ENCODE measurements at regions not wholly inside any gene's neighbourhood (a gene's known extent, or its start where the extent isn't known, plus 50 kb on each side); places are given as distances from the start of the nearest gene placed in this dataset.

- TF ChIP-seq ZNF462 (CRISPR knock-in tag; IDR thresholded peaks at IDR 0.05) (no peak), ETS1 (IDR thresholded peaks at IDR 0.05) (no peak), NANOG (IDR thresholded peaks at IDR 0.05; ENCODE audit: borderline replicate concordance) (no peak), POLR2AphosphoS5 (IDR thresholded peaks at IDR 0.05; ENCODE audit: low read depth) (no peak)
These were observed 172.4 kb upstream of the TOPAZ1 start (continued) for GRCh38 chr3:44069276-44069675.

- Histone ChIP-seq H4K20me1 (replicated peaks; ENCODE audit: insufficient read depth) (no peaks in the 10 kb centered on the region), H3K4me2 (no peak overlapping the region), H3K9me2 (ENCODE audit: insufficient read depth) (peaks cover 10% of the 10 kb centered on the region; the same call in 1 of the 2 replicates), H3K27ac (ENCODE audit: low read depth) (no peak overlapping the region), H3K79me2 (replicated peaks; ENCODE audit: insufficient read depth) (no peaks in the 10 kb centered on the region), H2AFZ (no peak overlapping the region), H3K4me3 (no peak overlapping the region), H3F3A (replicated peaks; ENCODE audit: low read depth) (no peaks in the 10 kb centered on the region), H3K36me3 (ENCODE audit: insufficient read depth) (no peaks in the 10 kb centered on the region), H3K27me3 (ENCODE audit: insufficient read depth) (no peaks in the 10 kb centered on the region), H3K4me1 (ENCODE audit: insufficient read depth) (no peaks in the 10 kb centered on the region)
- Mint-ChIP-seq H3K4me1 (peaks cover 22% of the 10 kb centered on the region), H3K36me3 (ENCODE audit: low read depth) (no peaks in the 10 kb centered on the region), H3K27ac (no peak overlapping the region), H3K4me3 (no peak overlapping the region), H3K9me3 (no peaks in the 10 kb centered on the region), H3K27me3 (ENCODE audit: insufficient read depth, low read depth, poor library complexity) (peaks cover 8% of the 10 kb centered on the region)
- DNase-seq (ENCODE audit: low spot score) = no peak
- ATAC-seq = no peak
- TF ChIP-seq ZNF331 (CRISPR knock-in tag; IDR thresholded peaks at IDR 0.05; ENCODE audit: low read depth) (no peak), ZNF462 (CRISPR knock-in tag; IDR thresholded peaks at IDR 0.05) (no peak)
These were observed 170.7 kb upstream of the TOPAZ1 start for GRCh38 chr3:44070841-44071546.
